CD14-positive monocyte (primary cell): ENCODE measurements at regions not wholly inside any gene's neighbourhood (a gene's known extent, or its start where the extent isn't known, plus 50 kb on each side); places are given as distances from the start of the nearest gene placed in this dataset.

Experiments used
- DNase-seq, 3 donors: peaks; one replicate each; pipeline ENCODE4 v3.0.0-alpha.2; 2011 to 2022
- H2AFZ ChIP-seq: 2 replicates; pipeline ENCODE4 v1.6.0; 2012; ENCODE audit warnings: mild to moderate bottlenecking, low read depth, low read length, inconsistent platforms; ENCODE audit not compliant: insufficient read depth, poor library complexity, severe bottlenecking
- H3K27ac ChIP-seq, 2 donors: 1 replicate in 1 of 2; 2 replicates in 1 of 2; pipeline ENCODE4 v1.5.1; 2012 to 2013; ENCODE audit warnings: low read length in 2 of 2, control low read depth in 1 of 2, inconsistent platforms in 1 of 2, low read depth in 1 of 2, mild to moderate bottlenecking in 1 of 2
- H3K27me3 ChIP-seq, 2 donors: one replicate each; pipeline versions ENCODE4 v1.6.0 to v1.6.1; 2011 to 2013; ENCODE audit warnings: low read length in 2 of 2; ENCODE audit not compliant: control insufficient read depth in 2 of 2, insufficient read depth in 2 of 2
- H3K36me3 ChIP-seq, 2 donors: replicated peaks in 1 of 2; 1 replicate in 1 of 2; 2 replicates in 1 of 2; pipeline versions ENCODE4 v1.5.1 to v1.6.1; 2012 to 2013; ENCODE audit warnings: low read length in 2 of 2, control low read depth in 1 of 2, inconsistent platforms in 1 of 2, mild to moderate bottlenecking in 1 of 2; ENCODE audit not compliant: insufficient read depth in 2 of 2, control insufficient read depth in 1 of 2
- H3K4me1 ChIP-seq, 2 donors: 1 replicate in 1 of 2; 2 replicates in 1 of 2; pipeline versions ENCODE4 v1.5.1 to v1.6.1; 2012 to 2013; ENCODE audit warnings: low read length in 2 of 2, control low read depth in 1 of 2, inconsistent platforms in 1 of 2, mild to moderate bottlenecking in 1 of 2, moderate library complexity in 1 of 2; ENCODE audit not compliant: insufficient read depth in 2 of 2, control insufficient read depth in 1 of 2
- H3K4me2 ChIP-seq: replicated peaks from 2 replicates; pipeline ENCODE3; 2012; ENCODE audit warnings: low read length, moderate library complexity, mild to moderate bottlenecking; ENCODE audit not compliant: poor library complexity, severe bottlenecking; ENCODE audit errors: extremely low read depth
- H3K4me3 ChIP-seq, 3 experiments: fragments of 200-600 bp in 1 of 3; sonication (generic) in 1 of 3; replicated peaks in 1 of 3; 1 replicate in 2 of 3; 2 replicates in 1 of 3; pipeline ENCODE4 v1.5.1; 2011 to 2013; ENCODE audit warnings: low read length in 3 of 3, mild to moderate bottlenecking in 3 of 3, control low read depth in 2 of 3, low read depth in 2 of 3, inconsistent platforms in 1 of 3, moderate library complexity in 1 of 3
- H3K79me2 ChIP-seq: 2 replicates; pipeline ENCODE4 v1.6.0; 2012; ENCODE audit warnings: mild to moderate bottlenecking, control low read depth, inconsistent platforms, low read length, moderate library complexity; ENCODE audit not compliant: insufficient read depth
- H3K9ac ChIP-seq: 2 replicates; pipeline ENCODE4 v1.6.0; 2017; ENCODE audit warnings: low read length, mild to moderate bottlenecking; ENCODE audit not compliant: insufficient read depth, poor library complexity, severe bottlenecking
- H3K9me3 ChIP-seq, 2 donors: replicated peaks in 1 of 2; 1 replicate in 1 of 2; 2 replicates in 1 of 2; pipeline versions ENCODE4 v1.5.1 to v1.6.1; 2012 to 2013; ENCODE audit warnings: low read length in 2 of 2, control low read depth in 1 of 2; ENCODE audit not compliant: control insufficient read depth in 1 of 2, insufficient read depth in 1 of 2
- H4K20me1 ChIP-seq: 2 replicates; pipeline ENCODE4 v1.6.0; 2012; ENCODE audit warnings: mild to moderate bottlenecking, low read length, control low read depth, moderate library complexity; ENCODE audit not compliant: insufficient read depth
- H3K27ac Mint-ChIP-seq, 7 donors: one replicate each; pipeline ENCODE4 v1.8.0; 2020; ENCODE audit warnings: mild to moderate bottlenecking in 7 of 7, mixed read lengths in 7 of 7, moderate library complexity in 6 of 7, inconsistent platforms in 2 of 7
- H3K27me3 Mint-ChIP-seq, 3 donors: one replicate each; pipeline ENCODE4 v1.8.0; 2021 to 2022; ENCODE audit warnings: low read depth in 3 of 3, mild to moderate bottlenecking in 3 of 3, mixed read lengths in 3 of 3, moderate library complexity in 3 of 3, inconsistent platforms in 1 of 3
- H3K36me3 Mint-ChIP-seq, 2 donors: one replicate each; pipeline ENCODE4 v1.8.0; 2020; ENCODE audit warnings: mixed read lengths in 2 of 2, inconsistent platforms in 1 of 2, mild to moderate bottlenecking in 1 of 2
- H3K4me1 Mint-ChIP-seq: one replicate; pipeline ENCODE4 v1.8.0; 2020; ENCODE audit warnings: mild to moderate bottlenecking, mixed read lengths
- H3K4me3 Mint-ChIP-seq, 2 donors: one replicate each; pipeline ENCODE4 v1.8.0; 2020; ENCODE audit warnings: mild to moderate bottlenecking in 2 of 2, mixed read lengths in 2 of 2, moderate library complexity in 1 of 2
- H3K9me3 Mint-ChIP-seq, 7 donors: one replicate each; pipeline ENCODE4 v1.8.0; 2020 to 2022; ENCODE audit warnings: mixed read lengths in 7 of 7, mild to moderate bottlenecking in 6 of 7, moderate library complexity in 6 of 7, inconsistent platforms in 2 of 7
- WGBS: methylation state at CpG from one replicate; pipeline ENCODE4 v1.1.5; 2013; ENCODE audit warnings: missing lambda C conversion rate; ENCODE audit not compliant: insufficient coverage; 5-methylcytosine and 5-hydroxymethylcytosine counted together
- intact Hi-C, 2 donors: fragments of 100-400 bp; cut with micrococcal nuclease; formaldehyde crosslinking; loops; one replicate each; pipeline versions ENCODE4 v1.15.0 to v1.15.1; 2023
- TF ChIP-seq, protein P1 (sequence below): fragments of 200-600 bp; IDR thresholded peaks from one replicate; pipeline ENCODE4 v1.8.0; 2022; ENCODE audit warnings: antibody characterized with exemption, mild to moderate bottlenecking

DNA sequence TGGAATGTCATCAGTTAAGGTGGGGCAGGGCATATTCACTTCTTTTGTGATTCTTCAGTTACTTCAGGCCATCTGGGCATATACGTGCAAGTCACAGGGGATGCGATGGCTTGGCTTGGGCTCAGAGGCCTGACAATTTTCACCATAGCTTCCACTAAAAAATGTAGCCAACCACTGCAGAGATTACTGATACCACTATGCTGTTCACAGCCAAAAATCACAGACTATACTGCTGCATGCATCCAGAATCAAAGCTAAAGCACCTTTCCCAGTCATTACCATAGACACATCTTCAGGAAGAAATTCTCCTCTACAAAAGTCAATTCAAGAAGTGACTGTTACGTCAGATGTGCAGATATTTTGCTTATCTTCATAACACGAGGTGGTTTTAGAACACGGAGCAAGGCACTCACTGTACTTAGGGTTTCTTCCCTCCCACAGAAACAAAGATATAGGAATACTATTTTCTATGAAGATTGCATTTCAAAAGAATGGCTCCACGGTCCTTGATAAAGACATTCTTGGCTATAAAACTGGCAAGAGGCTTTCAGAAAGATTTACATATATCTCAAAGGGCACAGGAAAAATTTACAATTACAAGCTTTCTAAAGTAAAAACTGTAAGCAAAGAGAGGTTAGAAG, 1556.6 kb upstream of the PRR20A start:
- TF ChIP-seq, protein P1, sequence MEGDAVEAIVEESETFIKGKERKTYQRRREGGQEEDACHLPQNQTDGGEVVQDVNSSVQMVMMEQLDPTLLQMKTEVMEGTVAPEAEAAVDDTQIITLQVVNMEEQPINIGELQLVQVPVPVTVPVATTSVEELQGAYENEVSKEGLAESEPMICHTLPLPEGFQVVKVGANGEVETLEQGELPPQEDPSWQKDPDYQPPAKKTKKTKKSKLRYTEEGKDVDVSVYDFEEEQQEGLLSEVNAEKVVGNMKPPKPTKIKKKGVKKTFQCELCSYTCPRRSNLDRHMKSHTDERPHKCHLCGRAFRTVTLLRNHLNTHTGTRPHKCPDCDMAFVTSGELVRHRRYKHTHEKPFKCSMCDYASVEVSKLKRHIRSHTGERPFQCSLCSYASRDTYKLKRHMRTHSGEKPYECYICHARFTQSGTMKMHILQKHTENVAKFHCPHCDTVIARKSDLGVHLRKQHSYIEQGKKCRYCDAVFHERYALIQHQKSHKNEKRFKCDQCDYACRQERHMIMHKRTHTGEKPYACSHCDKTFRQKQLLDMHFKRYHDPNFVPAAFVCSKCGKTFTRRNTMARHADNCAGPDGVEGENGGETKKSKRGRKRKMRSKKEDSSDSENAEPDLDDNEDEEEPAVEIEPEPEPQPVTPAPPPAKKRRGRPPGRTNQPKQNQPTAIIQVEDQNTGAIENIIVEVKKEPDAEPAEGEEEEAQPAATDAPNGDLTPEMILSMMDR = no peak
- WGBS = 100% methylated on average over 1 of the region's 6 CpGs
- Histone ChIP-seq H3K36me3 (no peaks in the 10 kb centered on the region), H2AFZ (no peak overlapping the region), H3K9me3 (no peaks in the 10 kb centered on the region), H3K4me2 (no peak overlapping the region), H3K4me1 (no peaks in the 10 kb centered on the region), H3K4me3 (no peak overlapping the region), H3K79me2 (no peaks in the 10 kb centered on the region), H3K27me3 (no peaks in the 10 kb centered on the region), H3K27ac (no peak overlapping the region), H4K20me1 (no peaks in the 10 kb centered on the region), H3K9ac (no peak overlapping the region)
- intact Hi-C loops = no loop called here
- no peaks in the 10 kb centered on the region for H3K36me3 Mint-ChIP-seq
- no peak for DNase-seq
- peaks cover 1 to 21% (median 5%) of the 10 kb centered on the region in 7 donors for H3K9me3 Mint-ChIP-seq
- no peaks in the 10 kb centered on the region for H3K4me1 Mint-ChIP-seq
- peaks cover 0 to 2% (median 0%) of the 10 kb centered on the region in 3 donors for H3K27me3 Mint-ChIP-seq
- no peak overlapping the region for H3K27ac Mint-ChIP-seq
- no peak overlapping the region for H3K4me3 Mint-ChIP-seq

DNA sequence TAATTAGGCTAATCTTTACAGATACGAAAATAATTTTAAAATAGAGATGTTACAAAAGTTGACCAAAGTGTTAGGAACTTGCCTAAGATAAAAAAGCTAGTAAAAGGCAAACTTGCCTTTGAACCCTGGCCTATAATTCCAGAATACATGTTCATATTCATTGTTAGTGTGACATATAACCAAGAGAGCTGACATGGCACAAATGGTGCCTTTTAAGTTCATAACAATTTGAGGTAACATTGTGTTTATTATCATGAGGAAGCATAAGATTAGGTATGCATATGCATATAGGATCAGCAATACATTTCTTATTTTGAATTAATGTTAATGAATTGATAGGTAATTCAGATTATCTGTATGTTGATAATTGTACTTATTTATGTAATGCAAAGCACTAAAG, 1537.9 kb upstream of the PRR20A start:
- Histone ChIP-seq H3K4me2 (no peak overlapping the region), H4K20me1 (no peaks in the 10 kb centered on the region), H3K27me3 (no peaks in the 10 kb centered on the region), H3K9me3 (peaks cover 5 to 12% of the 10 kb centered on the region in 2 donors), H3K4me1 (no peaks in the 10 kb centered on the region), H3K9ac (no peak overlapping the region), H3K79me2 (no peaks in the 10 kb centered on the region), H2AFZ (no peak overlapping the region), H3K36me3 (no peaks in the 10 kb centered on the region), H3K4me3 (no peak overlapping the region), H3K27ac (no peak overlapping the region)
- H3K27ac Mint-ChIP-seq = no peak overlapping the region
- intact Hi-C loops = no loop called here
- TF ChIP-seq, protein P1 = no peak
- DNase-seq = no peak
- H3K4me3 Mint-ChIP-seq = no peak overlapping the region
- no peaks in the 10 kb centered on the region for H3K4me1 Mint-ChIP-seq
- no peaks in the 10 kb centered on the region for H3K36me3 Mint-ChIP-seq
- no CpG with 5 or more reads among the region's 1 CpG for WGBS
- H3K9me3 Mint-ChIP-seq = peaks cover 0 to 10% (median 3%) of the 10 kb centered on the region in 7 donors
- H3K27me3 Mint-ChIP-seq = peaks cover 0 to 2% (median 0%) of the 10 kb centered on the region in 3 donors
